HG02981 (cell line): ENCODE measurements at regions not wholly inside any gene's neighbourhood (a gene's known extent, or its start where the extent isn't known, plus 50 kb on each side); places are given as distances from the start of the nearest gene placed in this dataset.

Experiments used
- ATAC-seq: cut with Tn5 transposase; IDR thresholded peaks from one replicate; pipeline ENCODE4 v1.9.1; 2021; ENCODE audit warnings: mild to moderate bottlenecking, moderate library complexity; ENCODE audit not compliant: unreplicated experiment

DNA sequence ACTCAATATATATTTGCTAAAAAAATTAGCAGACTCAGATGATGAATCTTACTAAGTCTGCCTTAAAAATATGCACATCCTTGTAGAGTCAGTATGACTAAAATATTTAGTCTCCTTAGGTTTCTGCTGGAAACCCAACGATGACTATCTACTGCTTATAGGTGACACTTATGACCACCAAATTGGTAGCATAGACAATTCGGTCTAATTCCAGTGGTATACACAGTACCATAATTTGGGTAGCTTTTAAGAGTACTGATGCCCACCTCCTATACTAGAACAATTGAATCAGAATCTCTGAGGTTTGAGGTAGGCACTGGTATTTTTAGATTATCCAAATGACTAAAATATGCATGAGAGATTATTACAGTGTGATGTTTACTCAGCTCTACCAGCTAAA, 740.8 kb upstream of the ZEB2 start:
- no peak for ATAC-seq

DNA sequence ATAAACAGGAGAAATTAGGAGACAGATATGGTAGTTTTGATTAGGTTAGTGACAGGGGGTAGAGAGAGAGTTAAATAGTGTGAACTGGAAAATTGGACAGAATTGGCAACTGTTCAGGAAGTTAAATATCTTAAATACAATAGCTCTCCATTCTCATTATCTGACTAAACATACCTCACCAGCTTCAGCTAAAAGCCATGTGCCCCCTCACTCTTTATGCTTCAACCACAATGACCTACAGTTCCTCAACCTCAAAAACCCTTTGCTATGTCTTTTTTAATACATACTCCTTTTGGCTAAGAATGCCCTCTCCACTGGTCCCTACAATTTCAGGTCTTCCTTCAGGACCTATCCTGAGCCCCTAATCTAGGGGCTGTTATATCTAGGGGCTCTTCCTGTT, 740.2 kb upstream of the ZEB2 start:
- ATAC-seq: no peak

DNA sequence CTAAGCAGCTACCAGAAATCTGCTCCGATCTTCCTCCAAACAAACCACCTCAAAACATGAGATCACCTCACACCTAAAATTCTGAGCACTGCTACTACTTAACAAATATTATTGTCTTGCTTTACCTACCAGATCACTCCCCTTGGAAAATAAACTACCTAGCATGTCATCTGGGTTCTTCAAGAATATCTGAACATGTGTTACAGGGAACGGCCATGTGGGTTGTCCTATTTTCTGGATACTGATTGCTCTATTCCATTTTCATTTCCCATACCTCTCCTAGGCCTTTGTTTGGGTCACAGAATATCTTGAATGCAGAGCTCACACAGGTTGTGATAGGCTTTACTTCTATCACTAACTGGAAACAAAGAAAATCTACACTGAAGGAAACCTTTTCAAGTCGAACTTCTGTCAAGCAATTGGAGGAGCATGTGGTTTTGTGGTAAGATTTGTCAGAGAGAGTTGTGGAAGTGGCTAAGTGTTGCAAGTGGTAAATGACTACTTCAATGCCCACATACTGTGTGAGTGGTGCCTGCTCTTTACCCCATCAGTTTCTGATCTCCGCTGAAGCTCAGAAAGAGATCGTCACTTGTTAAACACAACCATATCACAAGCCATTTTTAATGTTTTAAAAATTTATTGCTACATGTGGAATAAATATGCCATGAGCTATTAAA, 739.1 kb upstream of the ZEB2 start:
- ATAC-seq: peak; percentile 54

DNA sequence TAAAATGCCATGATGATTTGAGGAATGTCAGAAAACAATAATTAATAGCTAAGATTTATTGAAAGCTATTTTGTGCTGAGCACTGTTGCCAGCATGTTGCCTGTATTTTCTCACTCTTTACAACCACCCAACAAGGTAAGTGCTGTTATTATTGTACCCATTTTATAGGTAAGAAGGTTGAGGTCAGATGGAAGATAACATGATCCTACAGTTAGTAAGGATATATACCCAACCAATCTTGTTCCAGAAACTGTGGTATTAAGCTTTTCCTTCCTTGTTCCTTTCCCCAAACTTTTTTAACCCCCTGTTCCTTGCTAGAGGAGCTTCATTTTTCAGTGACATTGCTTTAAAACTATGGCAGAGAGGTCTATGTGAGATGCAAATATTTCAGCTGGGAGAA, 738.0 kb upstream of the ZEB2 start:
- ATAC-seq: no peak

DNA sequence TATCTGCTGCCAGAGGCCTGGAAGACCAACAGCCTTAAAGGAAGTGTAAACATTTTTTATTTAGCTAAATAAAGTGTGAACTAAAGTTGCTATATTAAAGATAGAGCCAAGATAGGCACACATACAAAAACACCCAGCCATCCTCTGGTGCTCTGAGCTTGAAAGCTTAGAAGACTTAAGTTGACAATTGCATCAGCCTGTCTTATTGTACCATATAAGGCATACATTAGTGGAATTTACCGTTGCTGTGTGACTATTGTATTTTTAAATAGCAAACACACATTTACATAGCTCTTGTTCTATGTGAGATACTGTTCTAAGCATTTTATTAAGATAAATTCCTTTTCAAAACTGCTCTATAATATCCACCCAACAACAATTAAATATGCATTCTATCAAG, 736.6 kb upstream of the ZEB2 start:
- ATAC-seq: no peak

DNA sequence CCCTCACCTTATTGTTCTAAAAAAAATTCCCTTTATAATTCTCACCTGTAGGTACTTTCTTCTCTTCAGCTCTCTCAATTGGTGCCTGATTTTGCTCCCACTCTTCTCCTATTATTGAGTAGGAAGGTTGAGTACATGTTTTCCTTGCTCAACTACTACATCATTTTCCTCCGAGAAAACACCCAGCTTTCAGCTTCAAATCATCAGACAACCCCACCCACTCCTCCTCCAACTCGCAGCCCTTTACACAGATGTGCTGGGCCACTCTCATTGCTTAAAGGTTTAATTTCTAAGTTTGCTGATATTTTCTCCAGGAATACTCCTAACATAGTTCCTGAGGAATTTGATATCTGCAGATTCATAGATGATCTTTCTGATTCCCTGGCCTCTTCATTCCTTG, 734.4 kb upstream of the ZEB2 start:
- ATAC-seq: no peak

DNA sequence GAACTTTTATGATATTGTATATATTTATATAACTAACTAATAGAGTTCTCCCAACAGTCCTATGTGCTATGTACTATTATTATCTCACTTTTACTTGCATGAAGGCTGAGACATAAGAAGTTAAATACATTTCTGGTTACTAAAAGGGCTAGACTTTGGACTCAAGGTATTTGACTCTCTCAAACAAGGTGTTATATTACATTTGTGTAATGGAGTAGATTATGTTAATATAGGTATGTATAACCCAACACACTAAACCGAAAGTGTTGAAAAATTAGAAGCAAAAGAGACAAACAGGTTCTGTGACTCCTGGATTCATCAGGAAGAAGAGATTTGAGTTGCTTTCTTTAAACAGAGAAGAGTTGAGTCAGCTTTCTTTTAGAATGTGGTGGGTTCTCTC, 733.6 kb upstream of the ZEB2 start:
- no peak for ATAC-seq

DNA sequence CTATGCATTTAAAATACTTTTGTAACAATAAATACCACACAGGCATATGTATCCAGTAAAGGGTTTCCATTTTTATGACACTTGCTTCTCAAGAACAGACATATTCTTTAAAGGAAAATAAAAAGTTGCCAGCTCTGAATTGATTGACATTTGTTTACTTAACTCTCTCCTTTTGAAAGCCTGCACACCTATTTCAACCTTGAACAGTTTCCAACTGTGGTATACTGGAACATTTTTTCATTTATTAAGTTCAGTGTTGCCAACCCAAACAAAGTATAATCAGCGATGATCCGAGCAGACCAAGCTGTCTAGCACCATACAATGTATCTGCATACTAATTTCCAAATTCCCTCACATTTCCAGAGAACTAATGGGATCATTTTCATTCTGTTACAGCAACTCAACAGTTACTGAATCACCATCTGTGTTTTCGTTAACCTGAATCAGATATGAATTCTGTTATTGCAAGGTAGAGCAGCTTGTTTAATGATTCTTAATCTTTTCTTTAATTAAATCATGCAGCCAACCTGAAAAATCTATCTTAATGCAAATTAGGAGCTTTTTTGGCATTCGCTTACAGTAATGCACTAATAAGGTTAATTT, 725.5 kb upstream of the ZEB2 start:
- no peak for ATAC-seq

DNA sequence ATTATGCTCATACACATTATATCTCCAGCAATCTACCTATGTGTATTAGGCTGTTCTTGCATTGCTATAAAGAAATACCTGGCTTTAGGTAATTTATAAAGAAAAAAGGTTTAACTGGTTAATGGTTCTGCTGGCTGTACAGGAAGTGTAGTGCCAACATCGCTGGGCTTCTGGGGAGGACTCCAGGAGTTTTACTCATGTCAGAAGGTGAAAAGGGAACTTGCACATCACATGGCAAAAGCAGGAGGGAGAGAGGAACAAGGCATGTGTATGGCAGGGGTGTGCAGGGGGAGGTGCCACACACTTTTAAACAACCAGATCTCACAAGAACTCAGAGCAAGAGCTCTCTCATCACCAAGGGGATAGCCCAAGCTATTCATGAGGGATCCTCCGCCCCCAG, 715.4 kb upstream of the ZEB2 start:
- no peak for ATAC-seq

DNA sequence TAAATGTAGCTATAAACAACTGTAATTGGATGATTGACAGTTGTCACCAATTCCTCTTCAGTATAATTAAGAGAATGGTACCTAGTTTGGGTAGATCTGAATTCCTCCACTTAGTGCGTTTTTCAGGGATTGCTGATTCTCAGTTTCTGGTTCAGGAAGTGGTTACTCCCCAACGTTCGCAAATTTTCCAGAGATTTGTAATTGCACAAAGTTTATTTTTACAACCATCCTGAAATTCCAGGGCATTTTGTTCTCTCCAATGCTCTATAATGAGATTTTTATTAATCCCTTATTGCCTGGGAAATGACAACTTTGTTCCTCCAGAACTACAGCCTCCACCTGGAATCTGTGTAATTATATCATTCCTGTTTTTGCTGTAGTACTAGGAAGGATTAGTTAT, 710.6 kb upstream of the ZEB2 start:
- ATAC-seq: no peak

DNA sequence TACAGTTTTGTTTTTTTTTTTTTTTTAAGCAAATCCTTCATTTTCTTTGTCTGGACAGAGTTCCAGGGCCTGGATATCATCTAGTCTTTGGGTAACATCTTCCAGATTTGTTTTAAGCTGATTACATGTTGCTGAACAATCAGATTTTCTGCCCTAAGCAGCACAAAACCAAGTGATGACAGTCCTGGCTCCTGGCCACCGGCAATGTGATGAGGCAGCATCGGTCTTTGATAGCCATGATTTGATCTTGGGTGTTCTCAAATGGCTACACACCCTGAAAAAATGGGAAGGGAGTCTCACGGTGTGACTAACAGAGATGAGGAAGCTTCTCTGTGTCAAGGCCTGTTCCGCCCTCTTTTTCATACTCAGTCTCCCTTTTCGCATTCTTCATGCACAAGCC, 708.6 kb upstream of the ZEB2 start:
- ATAC-seq: no peak

DNA sequence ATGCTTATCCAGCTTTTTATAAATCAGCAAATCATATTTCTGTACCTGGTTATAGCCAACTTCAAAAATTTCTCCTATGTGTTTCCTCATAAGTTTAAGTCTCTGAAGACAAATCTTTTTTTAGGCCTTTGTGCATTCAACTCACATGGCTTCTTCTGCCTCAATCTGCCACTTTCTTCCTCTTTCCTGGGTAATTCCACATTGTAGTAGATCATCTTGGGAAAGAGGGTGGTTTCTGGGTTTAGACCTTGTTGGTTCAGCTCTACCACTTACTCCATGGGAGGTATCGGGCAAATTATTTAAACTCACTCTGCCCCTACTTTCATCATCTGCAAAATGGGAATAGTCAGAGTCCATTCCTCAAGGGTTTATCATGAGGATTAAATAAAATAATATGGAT, 707.0 kb upstream of the ZEB2 start:
- no peak for ATAC-seq

DNA sequence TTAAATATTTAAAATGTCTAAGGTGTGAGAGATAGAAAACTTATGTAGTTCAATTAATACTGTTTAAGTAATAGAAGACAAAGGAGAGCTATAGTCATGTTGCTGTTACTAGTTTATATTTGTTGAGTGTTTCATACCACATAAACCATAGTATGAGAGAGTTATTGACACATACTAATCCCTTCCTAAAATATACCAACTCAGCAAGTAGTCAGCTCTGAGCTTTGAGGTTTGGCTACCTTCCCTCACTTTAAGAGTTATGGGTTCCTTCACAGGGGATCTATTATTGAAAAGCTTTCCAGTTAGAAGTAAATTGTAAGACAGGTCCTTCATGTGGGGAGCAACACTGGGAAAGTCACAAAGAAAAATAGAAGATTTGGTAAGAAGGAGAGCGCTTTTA, 701.6 kb upstream of the ZEB2 start:
- no peak for ATAC-seq

DNA sequence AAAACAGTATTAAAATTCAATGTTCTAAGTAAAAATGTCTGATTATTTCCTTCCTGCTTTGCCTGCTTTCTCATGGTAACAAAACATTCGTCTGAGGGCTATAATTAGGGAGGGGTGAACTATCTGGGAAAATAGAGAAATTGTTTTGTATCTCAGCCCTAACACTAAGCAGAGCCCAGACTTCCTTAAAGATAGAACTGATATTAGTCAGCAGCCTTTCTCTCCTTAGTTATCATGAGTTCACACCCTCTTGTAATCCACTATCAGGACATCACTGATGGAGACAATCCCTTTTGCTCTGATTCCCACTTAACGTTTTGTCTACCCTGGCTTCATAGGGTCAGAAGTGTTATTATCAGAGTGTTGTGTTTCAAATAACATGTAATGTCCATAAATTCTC, 701.1 kb upstream of the ZEB2 start:
- no peak for ATAC-seq

DNA sequence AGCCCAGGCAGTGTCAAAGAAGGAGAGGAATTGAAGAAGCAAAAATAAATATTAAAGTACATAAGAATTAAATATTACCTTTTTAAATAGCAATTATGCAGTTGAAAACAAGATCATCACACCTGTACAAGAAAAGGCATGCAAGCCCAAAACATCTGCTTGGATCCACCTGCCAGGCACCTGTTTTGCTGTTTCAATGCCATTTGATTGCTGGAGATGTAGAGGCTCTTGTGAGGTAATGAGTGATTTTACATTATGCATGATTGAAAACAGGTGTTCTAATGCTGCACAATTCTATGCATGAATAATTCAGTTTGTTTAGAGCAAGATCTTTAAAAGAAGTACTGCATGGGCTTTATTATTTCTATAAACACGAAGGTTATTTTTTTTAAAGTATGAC, 700.6 kb upstream of the ZEB2 start:
- no peak for ATAC-seq

DNA sequence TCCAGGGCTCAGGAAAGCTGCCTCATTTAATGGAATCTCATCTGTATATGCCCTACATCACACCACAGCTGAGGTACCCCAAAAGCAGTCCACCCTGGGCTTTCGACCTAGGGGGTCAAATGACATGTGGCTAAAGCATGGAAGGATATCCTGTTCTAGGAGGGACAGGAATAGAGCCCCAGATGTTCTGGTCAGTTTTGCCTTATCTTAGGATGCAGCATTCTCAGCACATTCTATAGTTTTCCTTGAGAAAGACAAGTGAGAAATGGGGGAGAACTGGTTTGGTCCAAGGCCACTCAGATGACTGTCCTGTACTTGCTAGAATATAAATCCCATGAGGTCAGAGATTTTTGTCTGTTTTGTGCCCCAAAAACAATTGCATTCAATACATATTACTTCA, 688.0 kb upstream of the ZEB2 start:
- ATAC-seq: no peak

DNA sequence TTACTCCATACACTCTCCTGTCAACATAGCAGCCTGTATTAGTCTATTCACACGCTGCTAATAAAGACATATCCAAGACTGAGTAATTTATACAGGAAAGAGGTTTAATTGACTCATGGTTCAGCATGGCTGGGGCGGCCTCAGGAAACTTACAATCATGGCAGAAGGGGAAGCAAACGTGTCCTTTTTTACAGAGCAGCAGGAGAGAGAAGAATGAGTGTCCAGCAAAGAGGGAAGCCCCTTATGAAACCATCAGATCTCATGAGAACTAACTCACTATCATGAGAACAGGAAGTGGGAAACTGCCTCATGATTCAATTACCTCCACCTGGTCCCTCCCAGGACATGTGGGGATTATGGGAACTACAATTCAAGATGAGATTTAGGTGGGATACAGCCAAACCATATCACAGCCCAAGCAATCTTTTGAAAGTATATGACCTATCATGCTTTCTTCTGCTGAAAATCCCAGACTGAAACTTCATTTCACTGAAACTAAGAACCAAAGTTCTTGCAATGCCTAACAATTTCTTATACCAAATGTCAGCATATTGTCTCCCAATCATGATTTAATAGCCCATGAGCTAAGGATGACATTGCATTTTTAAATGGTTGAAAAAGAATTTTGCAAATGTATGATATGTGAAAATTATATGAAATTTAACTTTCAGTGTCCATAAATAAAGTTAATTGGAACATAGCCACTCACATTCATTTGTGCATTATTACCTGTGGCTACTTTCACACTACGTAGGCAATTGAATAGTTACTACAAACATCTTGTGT, 686.8 kb upstream of the ZEB2 start:
- ATAC-seq: no peak

DNA sequence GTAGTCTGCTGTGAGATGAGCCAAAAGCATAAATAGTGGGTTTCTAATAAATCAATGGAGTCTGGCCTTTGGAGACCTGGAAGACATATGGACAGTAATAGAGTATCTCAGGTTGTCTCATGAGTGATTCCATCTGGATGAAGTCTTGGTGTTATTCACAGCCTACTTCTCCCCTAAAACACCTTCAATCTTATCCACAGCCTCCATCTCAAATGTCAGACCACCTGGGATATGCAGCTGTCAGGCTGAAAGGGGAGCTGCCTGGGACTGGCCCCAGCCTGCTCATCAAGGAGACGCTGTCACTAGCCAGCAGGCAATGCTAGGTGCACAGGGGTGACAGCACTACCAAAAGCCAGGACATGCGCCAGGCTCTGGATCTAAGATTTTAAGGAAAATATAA, 684.0 kb upstream of the ZEB2 start:
- no peak for ATAC-seq

DNA sequence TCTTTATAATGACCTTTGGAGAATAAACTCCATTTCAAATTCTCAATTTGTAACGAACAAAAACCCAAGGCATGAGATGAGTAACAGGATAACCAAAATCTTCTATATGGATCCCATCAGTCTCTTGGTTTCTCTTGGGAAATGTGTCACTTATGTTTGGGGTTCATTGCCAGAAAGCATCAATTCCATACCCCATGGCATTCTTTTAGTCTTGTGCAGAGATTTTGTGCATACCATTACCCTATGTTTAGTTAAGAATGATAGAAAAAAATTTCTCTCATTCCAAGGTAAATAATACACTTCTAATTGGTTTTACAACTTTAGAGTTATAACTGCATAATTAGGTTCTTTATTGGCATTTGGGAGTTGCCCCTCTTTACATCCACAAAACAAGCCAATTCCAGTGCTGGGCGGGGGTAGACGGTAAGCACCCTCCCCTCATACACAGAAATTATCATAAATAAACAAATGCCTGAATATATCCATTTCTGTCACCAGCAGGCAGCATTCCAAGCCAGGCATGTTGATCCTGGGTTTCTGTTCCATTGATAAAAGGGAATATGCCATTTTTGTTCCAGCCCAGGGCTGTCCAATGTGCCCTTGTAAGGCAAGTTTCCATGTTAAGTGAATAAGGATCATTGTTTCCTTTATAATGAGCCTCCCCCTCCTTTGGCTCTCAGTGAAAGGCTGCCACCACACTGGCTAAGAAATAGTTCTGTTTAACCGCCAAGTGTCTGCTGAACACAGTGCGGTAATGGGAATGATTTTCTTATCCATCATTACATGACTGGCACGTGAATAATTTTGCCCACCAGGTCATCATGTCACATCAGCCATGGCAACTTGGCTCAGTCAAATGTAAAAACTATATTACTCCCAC, 680.1 kb upstream of the ZEB2 start:
- ATAC-seq: no peak

DNA sequence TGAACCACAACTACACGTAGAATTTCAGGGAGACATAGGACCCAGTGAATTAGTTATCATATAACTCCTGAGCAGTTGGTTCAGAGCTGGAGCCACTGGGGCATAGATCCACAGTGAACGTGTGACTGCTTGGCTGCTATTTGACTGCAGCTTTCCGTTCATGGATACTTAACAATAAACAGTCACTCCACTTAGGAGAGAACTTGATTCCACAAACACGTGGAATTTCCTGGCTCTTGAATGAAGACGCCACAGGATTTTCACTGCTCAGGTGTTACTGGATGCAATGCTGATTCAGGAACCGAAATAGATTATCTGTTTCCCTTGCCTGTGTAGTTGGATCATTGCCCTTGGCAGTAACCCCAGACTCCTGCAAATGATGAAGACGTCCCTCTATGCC, 679.1 kb upstream of the ZEB2 start:
- ATAC-seq: no peak

DNA sequence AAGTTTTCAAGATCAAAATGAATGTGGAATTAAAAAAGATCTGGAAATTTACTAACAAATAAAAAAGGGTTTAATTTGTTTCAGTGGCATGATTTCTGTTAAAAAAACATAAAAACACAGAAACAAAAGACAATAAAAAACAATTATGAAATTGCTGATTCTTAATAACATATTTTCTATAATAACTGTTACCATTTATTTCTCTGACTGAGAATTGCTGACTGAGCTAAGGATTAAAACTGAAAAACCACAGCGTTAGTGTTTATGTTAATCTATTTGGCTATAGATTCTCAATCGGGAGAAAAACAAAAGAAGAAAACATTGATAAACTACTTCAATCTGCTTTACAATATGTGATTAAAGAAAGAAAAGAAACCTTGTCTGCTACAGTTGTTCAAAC, 678.6 kb upstream of the ZEB2 start:
- ATAC-seq: no peak
